GM20000 (cell line): ENCODE measurements at regions not wholly inside any gene's neighbourhood (a gene's known extent, or its start where the extent isn't known, plus 50 kb on each side); places are given as distances from the start of the nearest gene placed in this dataset.

Experiments
- DNase-seq: peaks from one replicate; pipeline ENCODE4 v3.0.0; 2012; ENCODE audit warnings: low spot score
- CTCF ChIP-seq: IDR thresholded peaks from 2 replicates; pipeline ENCODE4 v1.5.1; 2012; ENCODE audit warnings: mild to moderate bottlenecking, control low read depth; ENCODE audit errors: extremely low read depth, missing control alignments

GRCh38 chr6:76222189-76222588, 149.7 kb upstream of the IMPG1 start:
- no peak for DNase-seq
- no peak for TF ChIP-seq CTCF

- no peak for TF ChIP-seq CTCF
Observed at GRCh38 chr6:76221525-76221924, 149.1 kb upstream of the IMPG1 start.

GRCh38 chr6:76220805-76221204, 148.3 kb upstream of the IMPG1 start:
- no peak for TF ChIP-seq CTCF
- no peak for DNase-seq

More at GRCh38 chr6:76221525-76221924, 149.1 kb upstream of the IMPG1 start:
- peak; percentile 5 for DNase-seq

GRCh38 chr6:76217606-76218005, 145.1 kb upstream of the IMPG1 start:
- no peak for DNase-seq
- TF ChIP-seq CTCF, result no peak

- no peak for DNase-seq
- TF ChIP-seq CTCF, result no peak
Observed at GRCh38 chr6:76214546-76214945, 142.1 kb upstream of the IMPG1 start.

- no peak for DNase-seq
- no peak for TF ChIP-seq CTCF
Observed at GRCh38 chr6:76174722-76175121, 102.3 kb upstream of the IMPG1 start.

GRCh38 chr6:76166874-76167273, 94.4 kb upstream of the IMPG1 start:
- TF ChIP-seq CTCF, result no peak
- DNase-seq, result no peak
